Lung (tissue), 11 donors: ENCODE measurements at regions not wholly inside any gene's neighbourhood (a gene's known extent, or its start where the extent isn't known, plus 50 kb on each side); places are given as distances from the start of the nearest gene placed in this dataset.

ENCODE experiments used
- ATAC-seq: fragments of 200-7000 bp; cut with Tn5 transposase; one replicate; pipeline ENCODE4 v1.9.1; 2020; ENCODE audit warnings: moderate number of reproducible peaks; ENCODE audit not compliant: insufficient read depth, low FRiP score
- DNase-seq, 3 donors: peaks; one replicate each; pipeline ENCODE4 v3.0.0-alpha.2; 2013 to 2017
- H3K27ac ChIP-seq, 2 donors: one replicate each; pipeline ENCODE4 v1.5.1; 2013; ENCODE audit warnings: mild to moderate bottlenecking in 2 of 2, moderate library complexity in 2 of 2, control low read depth in 1 of 2, inconsistent platforms in 1 of 2, low read depth in 1 of 2, low read length in 1 of 2
- H3K27me3 ChIP-seq, 3 donors: one replicate each; pipeline ENCODE4 v1.5.1; 2013; ENCODE audit warnings: low read length in 2 of 3; ENCODE audit not compliant: control insufficient read depth in 3 of 3, insufficient read depth in 3 of 3
- H3K36me3 ChIP-seq, 4 donors: one replicate each; pipeline ENCODE4 v1.5.1; 2013; ENCODE audit warnings: low read length in 4 of 4, mild to moderate bottlenecking in 1 of 4, moderate library complexity in 1 of 4; ENCODE audit not compliant: control insufficient read depth in 4 of 4, insufficient read depth in 4 of 4
- H3K4me1 ChIP-seq, 5 donors: one replicate each; pipeline ENCODE4 v1.5.1; 2013; ENCODE audit warnings: low read length in 5 of 5, mild to moderate bottlenecking in 2 of 5, moderate library complexity in 1 of 5; ENCODE audit not compliant: control insufficient read depth in 5 of 5, insufficient read depth in 5 of 5
- H3K4me3 ChIP-seq: one replicate; pipeline ENCODE4 v1.5.1; 2013; ENCODE audit warnings: mild to moderate bottlenecking, control low read depth, moderate library complexity
- H3K9ac ChIP-seq, 2 donors: one replicate each; pipeline ENCODE4 v1.5.1; 2013; ENCODE audit warnings: low read length in 2 of 2, control low read depth in 1 of 2; ENCODE audit not compliant: insufficient read depth in 1 of 2
- H3K9me3 ChIP-seq, 4 donors: one replicate each; pipeline ENCODE4 v1.5.1; 2013; ENCODE audit warnings: low read length in 3 of 4, mild to moderate bottlenecking in 1 of 4, moderate library complexity in 1 of 4; ENCODE audit not compliant: control insufficient read depth in 4 of 4, insufficient read depth in 3 of 4
- CTCF ChIP-seq: IDR thresholded peaks from 2 replicates; pipeline ENCODE4 v1.5.1; 2012; ENCODE audit warnings: mild to moderate bottlenecking; ENCODE audit errors: control extremely low read depth, extremely low read depth
- WGBS, 2 donors: extraction: QIAGEN DNeasy Blood & Tissue Kit; methylation state at CpG; one replicate each; pipeline ENCODE4 v1.1.7; 2013; 5-methylcytosine and 5-hydroxymethylcytosine counted together
- donor health status: control.
- donor health status: control.
- donor health status: Bipolar disorder and iron deficiency.
- donor health status: healthy.
- donor health status: DM: yes; HTN: yes; CAD: no.

DNA sequence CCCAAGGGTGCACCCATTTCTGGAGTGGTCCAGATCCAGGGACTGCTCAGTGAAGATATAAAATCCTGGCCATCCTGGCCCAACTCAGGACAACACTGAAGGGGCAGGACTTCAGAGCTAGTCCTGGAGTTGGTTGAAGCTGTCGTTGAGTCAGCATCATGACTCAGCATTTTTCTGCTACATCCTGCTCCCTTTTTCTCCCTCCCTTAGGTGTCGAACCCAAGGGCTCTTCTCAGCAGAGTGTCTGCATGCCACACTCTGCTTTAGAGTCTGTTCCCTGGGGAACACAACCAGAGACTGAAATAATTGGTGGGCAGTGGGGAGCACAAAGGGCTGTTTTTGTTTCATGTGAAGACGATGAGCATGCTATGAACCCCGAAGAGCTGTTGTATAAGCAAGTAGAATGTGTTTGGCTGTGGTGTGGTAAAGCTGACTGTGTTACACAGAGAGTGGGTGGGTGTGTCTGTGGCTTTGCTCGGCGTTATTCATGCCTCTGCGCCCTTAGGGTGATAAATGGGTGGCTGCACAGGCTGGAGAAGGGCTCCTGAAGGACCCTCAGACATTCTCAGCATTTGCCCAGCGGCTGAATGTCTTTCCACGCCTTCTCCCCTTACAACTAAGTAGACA is 167.2 kb downstream of the CYYR1 start:
- Histone ChIP-seq H3K27ac (no peak overlapping the region), H3K9me3 (peaks cover 0 to 3% (median under 1%) of the 10 kb centered on the region in 4 donors), H3K36me3 (no peaks in the 10 kb centered on the region), H3K9ac (no peak overlapping the region), H3K4me3 (no peak overlapping the region), H3K27me3 (no peaks in the 10 kb centered on the region), H3K4me1 (peaks cover 0 to 14% (median 0%) of the 10 kb centered on the region in 5 donors)
- 44 to 65% methylated on average over 9 of the region's 9 CpGs for WGBS, 2 donors
- TF ChIP-seq CTCF, result no peak
- ATAC-seq (no peak), DNase-seq (peak in 2 of 3 donors; percentile 23 to 57)

- peaks cover 0 to 4% (median under 1%) of the 10 kb centered on the region in 4 donors for H3K9me3 ChIP-seq
- WGBS, 2 donors, result 66 to 82% methylated on average over 4 of the region's 4 CpGs
- no peaks in the 10 kb centered on the region for H3K27me3 ChIP-seq
- H3K9ac ChIP-seq, result no peak overlapping the region
- DNase-seq (peak in 2 of 3 donors; percentile 18 to 46), ATAC-seq (no peak)
- H3K4me3 ChIP-seq, result no peak overlapping the region
- no peak overlapping the region for H3K27ac ChIP-seq
- no peaks in the 10 kb centered on the region for H3K36me3 ChIP-seq
- peaks cover 0 to 14% (median 0%) of the 10 kb centered on the region in 5 donors for H3K4me1 ChIP-seq
- no peak for TF ChIP-seq CTCF
These were observed 168.0 kb downstream of the CYYR1 start for GRCh38 chr21:26405071-26405470.

GRCh38 chr21:26404288-26404687 is 168.8 kb downstream of the CYYR1 start:
- ATAC-seq (no peak), DNase-seq (no peak)
- no peak overlapping the region for H3K9ac ChIP-seq
- H3K9me3 ChIP-seq, result peaks cover 0 to 4% (median under 1%) of the 10 kb centered on the region in 4 donors
- no peak overlapping the region for H3K4me3 ChIP-seq
- no peaks in the 10 kb centered on the region for H3K36me3 ChIP-seq
- no peak for TF ChIP-seq CTCF
- H3K27me3 ChIP-seq, result no peaks in the 10 kb centered on the region
- no peak overlapping the region for H3K27ac ChIP-seq
- 93 to 94% methylated on average over 7 of the region's 7 CpGs for WGBS, 2 donors
- peaks cover 0 to 14% (median 0%) of the 10 kb centered on the region in 5 donors for H3K4me1 ChIP-seq

DNA sequence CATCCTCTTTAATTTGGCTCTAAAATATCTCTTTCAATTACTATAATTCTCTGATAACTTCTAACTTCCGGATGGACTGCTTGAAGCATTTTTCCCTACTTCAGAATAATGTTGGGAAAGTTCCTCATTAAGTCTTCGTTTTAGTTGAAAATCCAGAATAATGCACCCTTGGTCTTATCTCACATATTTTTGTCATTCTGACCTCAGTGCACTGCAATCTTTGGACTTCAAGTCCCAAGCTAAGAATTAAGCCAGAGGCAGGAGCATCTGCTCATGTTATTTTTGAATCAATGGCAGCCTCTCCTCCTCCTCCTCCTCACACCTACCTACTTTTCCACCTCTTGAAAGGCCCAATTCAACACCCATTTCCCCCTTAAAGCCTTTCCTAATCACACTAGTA is 169.8 kb downstream of the CYYR1 start:
- no peak for TF ChIP-seq CTCF

More for the DNA sequence above, 169.8 kb downstream of the CYYR1 start:
- no peak overlapping the region for H3K27ac ChIP-seq
- 80 to 94% methylated on average over 2 of the region's 2 CpGs for WGBS, 2 donors
- H3K4me3 ChIP-seq, result no peak overlapping the region
- ATAC-seq (no peak), DNase-seq (no peak)
- peaks cover 0 to 5% (median 2%) of the 10 kb centered on the region in 4 donors for H3K9me3 ChIP-seq
- peaks cover 0 to 14% (median 0%) of the 10 kb centered on the region in 5 donors for H3K4me1 ChIP-seq
- H3K9ac ChIP-seq, result no peak overlapping the region
- H3K27me3 ChIP-seq, result no peaks in the 10 kb centered on the region
- H3K36me3 ChIP-seq, result no peaks in the 10 kb centered on the region
